Psoas muscle (tissue), 7 donors: ENCODE measurements at regions not wholly inside any gene's neighbourhood (a gene's known extent, or its start where the extent isn't known, plus 50 kb on each side); places are given as distances from the start of the nearest gene placed in this dataset.
"Not testable (repeated sequence)": the region's sequence is repeated elsewhere in the genome, so short reads cannot be mapped to it uniquely, and the experiment has no call there.

Source experiments
- ATAC-seq, 4 donors: fragments of 200-7000 bp; cut with Tn5 transposase; one replicate each; pipeline ENCODE4 v1.9.1; 2020; ENCODE audit warnings: moderate library complexity in 3 of 4, mild to moderate bottlenecking in 2 of 4
- DNase-seq, 2 donors: peaks; one replicate each; pipeline ENCODE4 v3.0.0-alpha.2; 2020
- H3K27ac ChIP-seq: fragments of 200-600 bp; one replicate; pipeline ENCODE4 v1.8.0; 2022
- H3K27me3 ChIP-seq, 3 donors: fragments of 200-600 bp in 1 of 3; one replicate each; pipeline versions ENCODE4 v1.6.1 to v1.8.0; 2013 to 2022; ENCODE audit warnings: low read length in 2 of 3, mild to moderate bottlenecking in 2 of 3, moderate library complexity in 1 of 3; ENCODE audit not compliant: insufficient read depth in 3 of 3
- H3K36me3 ChIP-seq, 2 donors: fragments of 200-600 bp in 1 of 2; one replicate each; pipeline versions ENCODE4 v1.6.1 to v1.8.0; 2013 to 2022; ENCODE audit warnings: low read depth in 1 of 2, mild to moderate bottlenecking in 1 of 2, moderate library complexity in 1 of 2; ENCODE audit not compliant: insufficient read depth in 1 of 2
- H3K4me1 ChIP-seq: fragments of 200-600 bp; one replicate; pipeline ENCODE4 v1.8.0; 2022
- H3K4me3 ChIP-seq: fragments of 200-600 bp; one replicate; pipeline ENCODE4 v1.8.0; 2022; ENCODE audit warnings: mild to moderate bottlenecking
- H3K9me3 ChIP-seq: fragments of 200-600 bp; one replicate; pipeline ENCODE4 v1.8.0; 2022
- WGBS, 3 donors: extraction: QIAGEN DNeasy Blood & Tissue Kit; methylation state at CpG; one replicate each; pipeline versions ENCODE4 v1.1.6 to v1.1.7; 2013; 5-methylcytosine and 5-hydroxymethylcytosine counted together
- intact Hi-C, 2 donors: fragments of 100-400 bp; cut with DNase I; formaldehyde crosslinking; loops; one replicate each; pipeline versions ENCODE4 v1.11.0 to v1.14.2; 2022
- TF ChIP-seq, protein P1 (sequence below): fragments of 200-600 bp; IDR thresholded peaks from one replicate; pipeline ENCODE4 v1.8.0; 2022; ENCODE audit warnings: antibody characterized with exemption
- donor health status: healthy with polysubstance abuse.
- donor health status: DM: no; HTN: no; CAD: no; lungs with moderate emphysema.
- donor health status: Bipolar disorder and iron deficiency.
- donor health status: healthy.
- donor health status: DM: yes; HTN: yes; CAD: no.
- donor health status: DM: no; HTN: no; CAD: no.
- donor health status: DM: yes; HTN: yes; CAD: no.

DNA sequence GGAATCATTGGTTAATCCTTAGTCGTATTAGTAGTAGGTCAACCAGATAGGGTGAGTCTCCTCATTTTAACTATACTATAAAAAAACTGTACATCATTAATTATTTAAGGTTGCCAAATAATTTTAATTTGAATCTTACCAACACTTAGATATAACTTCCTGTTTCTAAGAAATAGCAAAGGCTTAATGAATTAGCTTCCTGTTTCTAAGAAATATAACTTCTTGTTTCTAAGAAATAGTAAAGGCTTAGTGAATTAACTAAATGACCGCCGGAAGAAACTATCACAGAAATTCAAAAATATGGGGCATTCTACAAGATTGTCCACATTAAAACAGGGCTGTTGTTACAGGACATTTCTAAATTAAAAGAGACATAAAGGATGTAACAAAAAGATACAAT is 392.9 kb upstream of the FOXG1 start:
- H3K27ac ChIP-seq, result no peak overlapping the region
- TF ChIP-seq, protein P1, sequence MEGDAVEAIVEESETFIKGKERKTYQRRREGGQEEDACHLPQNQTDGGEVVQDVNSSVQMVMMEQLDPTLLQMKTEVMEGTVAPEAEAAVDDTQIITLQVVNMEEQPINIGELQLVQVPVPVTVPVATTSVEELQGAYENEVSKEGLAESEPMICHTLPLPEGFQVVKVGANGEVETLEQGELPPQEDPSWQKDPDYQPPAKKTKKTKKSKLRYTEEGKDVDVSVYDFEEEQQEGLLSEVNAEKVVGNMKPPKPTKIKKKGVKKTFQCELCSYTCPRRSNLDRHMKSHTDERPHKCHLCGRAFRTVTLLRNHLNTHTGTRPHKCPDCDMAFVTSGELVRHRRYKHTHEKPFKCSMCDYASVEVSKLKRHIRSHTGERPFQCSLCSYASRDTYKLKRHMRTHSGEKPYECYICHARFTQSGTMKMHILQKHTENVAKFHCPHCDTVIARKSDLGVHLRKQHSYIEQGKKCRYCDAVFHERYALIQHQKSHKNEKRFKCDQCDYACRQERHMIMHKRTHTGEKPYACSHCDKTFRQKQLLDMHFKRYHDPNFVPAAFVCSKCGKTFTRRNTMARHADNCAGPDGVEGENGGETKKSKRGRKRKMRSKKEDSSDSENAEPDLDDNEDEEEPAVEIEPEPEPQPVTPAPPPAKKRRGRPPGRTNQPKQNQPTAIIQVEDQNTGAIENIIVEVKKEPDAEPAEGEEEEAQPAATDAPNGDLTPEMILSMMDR, result no peak
- no peaks in the 10 kb centered on the region for H3K4me1 ChIP-seq
- WGBS, 3 donors, result 79 to 91% (median 85%) methylated on average over 3 of the region's 3 CpGs
- no peak overlapping the region for H3K4me3 ChIP-seq
- H3K36me3 ChIP-seq, result no peaks in the 10 kb centered on the region
- intact Hi-C loops, result no loop called here
- no peak for DNase-seq
- no peaks in the 10 kb centered on the region for H3K9me3 ChIP-seq
- H3K27me3 ChIP-seq, result no peaks in the 10 kb centered on the region
- no peak for ATAC-seq

DNA sequence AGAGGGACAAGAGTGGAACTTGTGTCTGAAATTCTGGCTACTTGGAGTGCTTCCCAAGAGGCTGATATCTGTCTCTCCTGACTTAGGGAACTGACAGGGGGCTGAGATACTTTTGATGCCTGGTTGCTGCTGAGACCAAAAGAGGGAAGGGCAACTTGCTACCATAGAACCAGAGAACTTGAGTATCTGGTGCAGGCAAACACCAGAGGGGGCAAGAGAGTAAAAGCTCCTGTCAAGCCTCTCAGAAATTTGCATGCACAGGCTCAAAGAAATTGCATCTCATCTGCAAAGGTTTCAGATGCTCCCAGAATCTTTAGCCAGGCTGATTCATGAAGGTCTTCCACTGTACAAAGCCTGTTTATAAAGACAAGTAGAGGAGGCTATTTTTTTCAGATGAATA is 391.3 kb upstream of the FOXG1 start:
- Histone ChIP-seq H3K36me3 (no peaks in the 10 kb centered on the region), H3K27ac (no peak overlapping the region), H3K9me3 (no peaks in the 10 kb centered on the region), H3K4me1 (no peaks in the 10 kb centered on the region), H3K4me3 (no peak overlapping the region), H3K27me3 (no peaks in the 10 kb centered on the region)
- DNase-seq (no peak), ATAC-seq (no peak)
- TF ChIP-seq, protein P1, result no peak
- intact Hi-C loops, result no loop called here

DNA sequence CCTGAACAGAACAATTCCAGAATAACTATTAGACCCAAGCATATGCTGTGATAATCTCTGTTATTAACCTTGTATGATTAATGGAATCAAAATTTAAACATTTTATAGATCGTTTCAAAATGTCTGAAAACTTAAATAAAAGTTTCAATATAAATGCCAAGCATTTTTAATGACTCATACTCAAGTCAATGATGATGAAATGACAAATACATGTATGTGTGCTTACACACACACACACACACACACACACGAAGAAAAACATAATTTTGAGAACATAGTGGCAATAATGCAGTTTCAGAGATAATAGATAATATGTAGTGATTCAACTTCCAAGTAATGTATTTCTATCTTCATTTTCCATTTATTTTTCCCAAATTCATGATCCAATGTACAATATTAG is 384.9 kb upstream of the FOXG1 start:
- Histone ChIP-seq H3K27ac (no peak overlapping the region), H3K36me3 (no peaks in the 10 kb centered on the region), H3K4me1 (no peaks in the 10 kb centered on the region), H3K4me3 (no peak overlapping the region), H3K9me3 (no peaks in the 10 kb centered on the region), H3K27me3 (no peaks in the 10 kb centered on the region)
- ATAC-seq, result no peak
- DNase-seq, result no peak
- intact Hi-C loops, result no loop called here
- 39 to 47% (median 47%) methylated on average over 2 of the region's 2 CpGs for WGBS, 3 donors
- TF ChIP-seq, protein P1, result no peak

DNA sequence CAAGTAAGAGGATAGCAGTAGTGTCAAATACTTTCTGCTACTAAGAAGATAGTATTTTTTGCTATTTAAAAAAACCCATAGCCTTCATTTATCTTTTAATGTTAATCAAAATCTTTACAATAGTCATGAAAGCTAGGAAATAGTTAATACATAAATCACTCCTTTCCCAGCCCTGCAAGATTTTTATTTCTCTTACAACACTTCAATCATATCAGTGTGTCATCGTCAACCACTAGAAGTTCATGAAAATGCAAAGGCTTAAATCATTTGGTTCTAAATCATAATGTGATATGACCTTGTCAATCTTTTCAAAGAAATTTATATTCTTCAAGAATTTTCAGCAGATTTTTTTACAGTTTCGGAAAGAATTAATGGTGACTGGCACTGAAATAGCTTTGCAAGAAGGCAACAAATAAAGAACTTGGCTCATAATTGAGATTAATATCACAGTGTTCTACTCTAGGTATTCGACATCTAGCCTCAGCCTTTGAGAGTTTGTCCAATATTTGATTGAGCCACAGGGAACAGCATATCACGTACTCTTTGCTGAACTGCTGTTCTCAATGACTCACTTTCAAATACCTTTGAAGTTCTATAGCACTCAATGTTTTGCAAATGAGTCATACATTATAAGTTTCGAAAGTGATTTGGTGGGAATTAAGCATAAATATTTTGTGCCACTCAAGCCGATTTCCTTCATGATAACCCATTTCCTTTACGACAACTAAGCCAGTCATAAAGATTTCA is 384.0 kb upstream of the FOXG1 start:
- ATAC-seq (no peak), DNase-seq (no peak)
- Histone ChIP-seq H3K4me3 (no peak overlapping the region), H3K4me1 (no peaks in the 10 kb centered on the region), H3K27ac (no peak overlapping the region), H3K9me3 (no peaks in the 10 kb centered on the region), H3K36me3 (no peaks in the 10 kb centered on the region), H3K27me3 (no peaks in the 10 kb centered on the region)
- TF ChIP-seq, protein P1, result no peak
- intact Hi-C loops, result no loop called here
- 57 to 70% (median 68%) methylated on average over 7 of the region's 7 CpGs for WGBS, 3 donors

DNA sequence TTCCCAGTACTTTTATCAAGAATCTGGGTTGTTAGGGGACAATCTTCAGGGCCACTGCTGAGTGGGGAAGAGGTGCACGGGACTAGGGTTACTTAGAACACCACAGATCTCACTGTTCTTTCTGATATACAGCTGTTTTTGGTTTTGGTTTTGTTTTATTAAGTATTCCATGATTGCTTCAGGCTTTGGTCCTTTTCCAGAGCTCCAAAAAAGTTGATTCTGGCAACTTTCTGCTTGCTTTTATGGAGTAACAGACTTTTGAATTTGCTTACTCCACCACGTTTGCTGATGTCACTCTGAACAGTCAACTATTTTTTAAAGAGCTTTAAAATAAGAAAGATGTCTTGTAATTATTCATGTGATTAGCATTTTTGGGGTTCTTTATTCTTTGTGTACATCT is 368.1 kb upstream of the FOXG1 start:
- Histone ChIP-seq H3K4me3 (no peak overlapping the region), H3K9me3 (no peaks in the 10 kb centered on the region), H3K4me1 (no peaks in the 10 kb centered on the region), H3K27ac (no peak overlapping the region), H3K27me3 (no peaks in the 10 kb centered on the region), H3K36me3 (no peaks in the 10 kb centered on the region)
- TF ChIP-seq, protein P1, result no peak
- intact Hi-C loops, result no loop called here
- WGBS, 3 donors, result 28 to 33% (median 31%) methylated on average over 2 of the region's 2 CpGs
- no peak for ATAC-seq
- DNase-seq, result no peak

DNA sequence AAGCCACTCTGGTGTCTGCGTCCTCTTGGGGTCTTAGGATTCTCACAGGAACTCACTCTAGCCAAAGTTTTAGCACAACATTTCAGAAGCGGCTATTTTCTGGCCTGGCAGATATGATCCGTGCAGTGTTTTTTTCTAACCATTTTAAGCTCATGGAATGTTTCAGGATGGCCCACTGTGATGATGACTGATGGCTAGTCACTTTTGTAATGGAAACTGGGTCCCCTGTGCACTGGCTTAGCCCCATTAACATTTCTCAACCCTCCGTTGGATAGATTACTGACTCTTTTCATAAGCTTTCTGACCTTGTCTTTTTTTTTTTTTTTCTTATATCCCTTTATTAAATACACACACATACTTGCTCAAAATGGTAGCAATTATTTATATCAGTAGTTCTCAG is 364.9 kb upstream of the FOXG1 start:
- DNase-seq, H3K27me3 ChIP-seq, intact Hi-C loops, H3K4me1 ChIP-seq, H3K9me3 ChIP-seq, H3K27ac ChIP-seq, H3K4me3 ChIP-seq, H3K36me3 ChIP-seq, ATAC-seq: not testable (repeated sequence)
- WGBS, 3 donors, result 75% methylated on average over 2 of the region's 4 CpGs; no CpG with 5 or more reads in 2 of the 3 donors
